ENCODE measurements at regions not wholly inside any gene's neighbourhood (a gene's known extent, or its start where the extent isn't known, plus 50 kb on each side); places are given as distances from the start of the nearest gene placed in this dataset.
"Not testable (repeated sequence)": the region's sequence is repeated elsewhere in the genome, so short reads cannot be mapped to it uniquely, and the experiment has no call there.

GRCh38 chr16:6771956-6772355 is 560.7 kb upstream of the RBFOX1 start:
- in situ Hi-C loops (cut with HindIII; ENCODE audit: low pct_unique_long_range_greater_than_20kb, low sequenced_read_pairs) = no loop called here
- no peak for DNase-seq (ENCODE audit: low read depth, low spot score)

GRCh38 chr16:6753553-6753952 is 579.1 kb upstream of the RBFOX1 start:
- no peak for DNase-seq (ENCODE audit: low read depth, low spot score)

GRCh38 chr16:6751191-6751590 is 581.5 kb upstream of the RBFOX1 start:
- in situ Hi-C loops (cut with HindIII; ENCODE audit: low pct_unique_long_range_greater_than_20kb, low sequenced_read_pairs) = no loop called here

More at GRCh38 chr16:6753553-6753952, 579.1 kb upstream of the RBFOX1 start:
- in situ Hi-C loops (cut with HindIII; ENCODE audit: low pct_unique_long_range_greater_than_20kb, low sequenced_read_pairs) = no loop called here

GRCh38 chr16:6749698-6750097 is 582.9 kb upstream of the RBFOX1 start:
- in situ Hi-C loops (cut with HindIII; ENCODE audit: low pct_unique_long_range_greater_than_20kb, low sequenced_read_pairs) = no loop called here
- DNase-seq (ENCODE audit: low read depth, low spot score) = no peak

More at GRCh38 chr16:6751191-6751590, 581.5 kb upstream of the RBFOX1 start:
- DNase-seq (ENCODE audit: low read depth, low spot score) = no peak

- DNase-seq (ENCODE audit: low read depth, low spot score); in situ Hi-C loops (cut with HindIII; ENCODE audit: low pct_unique_long_range_greater_than_20kb, low sequenced_read_pairs): not testable (repeated sequence)
These were observed 596.3 kb upstream of the RBFOX1 start for GRCh38 chr16:6736302-6736701.

- no peak for DNase-seq (ENCODE audit: low read depth, low spot score)
- in situ Hi-C loops (cut with HindIII; ENCODE audit: low pct_unique_long_range_greater_than_20kb, low sequenced_read_pairs) = no loop called here
These were observed 597.0 kb upstream of the RBFOX1 start for GRCh38 chr16:6735631-6736030.

- in situ Hi-C loops (cut with HindIII; ENCODE audit: low pct_unique_long_range_greater_than_20kb, low sequenced_read_pairs) = no loop called here
- no peak for DNase-seq (ENCODE audit: low read depth, low spot score)
These were observed 600.5 kb upstream of the RBFOX1 start for GRCh38 chr16:6732166-6732565.

GRCh38 chr16:6728381-6728780 is 604.3 kb upstream of the RBFOX1 start:
- in situ Hi-C loops (cut with HindIII; ENCODE audit: low pct_unique_long_range_greater_than_20kb, low sequenced_read_pairs) = no loop called here
- no peak for DNase-seq (ENCODE audit: low read depth, low spot score)

- DNase-seq (ENCODE audit: low read depth, low spot score) = no peak
- in situ Hi-C loops (cut with HindIII; ENCODE audit: low pct_unique_long_range_greater_than_20kb, low sequenced_read_pairs) = no loop called here
These were observed 606.0 kb upstream of the RBFOX1 start for GRCh38 chr16:6726621-6727020.

GRCh38 chr16:6725634-6726331 is 606.9 kb upstream of the RBFOX1 start:
- peak; percentile 16 for DNase-seq (ENCODE audit: low read depth, low spot score)
- in situ Hi-C loops (cut with HindIII; ENCODE audit: low pct_unique_long_range_greater_than_20kb, low sequenced_read_pairs) = no loop called here

GRCh38 chr16:6725206-6725605 is 607.4 kb upstream of the RBFOX1 start:
- in situ Hi-C loops (cut with HindIII; ENCODE audit: low pct_unique_long_range_greater_than_20kb, low sequenced_read_pairs); DNase-seq (ENCODE audit: low read depth, low spot score): not testable (repeated sequence)

- in situ Hi-C loops (cut with HindIII; ENCODE audit: low pct_unique_long_range_greater_than_20kb, low sequenced_read_pairs) = no loop called here
- no peak for DNase-seq (ENCODE audit: low read depth, low spot score)
These were observed 609.9 kb upstream of the RBFOX1 start for GRCh38 chr16:6722786-6723185.

- in situ Hi-C loops (cut with HindIII; ENCODE audit: low pct_unique_long_range_greater_than_20kb, low sequenced_read_pairs) = no loop called here
- no peak for DNase-seq (ENCODE audit: low read depth, low spot score)
These were observed 618.1 kb upstream of the RBFOX1 start for GRCh38 chr16:6714510-6714909.

GRCh38 chr16:6709736-6710135 is 622.9 kb upstream of the RBFOX1 start:
- in situ Hi-C loops (cut with HindIII; ENCODE audit: low pct_unique_long_range_greater_than_20kb, low sequenced_read_pairs) = no loop called here
- no peak for DNase-seq (ENCODE audit: low read depth, low spot score)

- no peak for DNase-seq (ENCODE audit: low read depth, low spot score)
- in situ Hi-C loops (cut with HindIII; ENCODE audit: low pct_unique_long_range_greater_than_20kb, low sequenced_read_pairs) = no loop called here
These were observed 623.9 kb upstream of the RBFOX1 start for GRCh38 chr16:6708576-6709215.

- no peak for DNase-seq (ENCODE audit: low read depth, low spot score)
- in situ Hi-C loops (cut with HindIII; ENCODE audit: low pct_unique_long_range_greater_than_20kb, low sequenced_read_pairs) = no loop called here
These were observed 628.2 kb upstream of the RBFOX1 start for GRCh38 chr16:6704306-6704930.

- DNase-seq (ENCODE audit: low read depth, low spot score) = no peak
- in situ Hi-C loops (cut with HindIII; ENCODE audit: low pct_unique_long_range_greater_than_20kb, low sequenced_read_pairs) = no loop called here
These were observed 631.5 kb upstream of the RBFOX1 start for GRCh38 chr16:6701096-6701495.

GRCh38 chr16:6698548-6698947 is 634.1 kb upstream of the RBFOX1 start:
- DNase-seq (ENCODE audit: low read depth, low spot score) = no peak
- in situ Hi-C loops (cut with HindIII; ENCODE audit: low pct_unique_long_range_greater_than_20kb, low sequenced_read_pairs) = no loop called here

- in situ Hi-C loops (cut with HindIII; ENCODE audit: low pct_unique_long_range_greater_than_20kb, low sequenced_read_pairs) = no loop called here
- no peak for DNase-seq (ENCODE audit: low read depth, low spot score)
These were observed 637.0 kb upstream of the RBFOX1 start for GRCh38 chr16:6695666-6696065.
